ENCODE measurements at regions not wholly inside any gene's neighbourhood (a gene's known extent, or its start where the extent isn't known, plus 50 kb on each side); places are given as distances from the start of the nearest gene placed in this dataset.

DNA sequence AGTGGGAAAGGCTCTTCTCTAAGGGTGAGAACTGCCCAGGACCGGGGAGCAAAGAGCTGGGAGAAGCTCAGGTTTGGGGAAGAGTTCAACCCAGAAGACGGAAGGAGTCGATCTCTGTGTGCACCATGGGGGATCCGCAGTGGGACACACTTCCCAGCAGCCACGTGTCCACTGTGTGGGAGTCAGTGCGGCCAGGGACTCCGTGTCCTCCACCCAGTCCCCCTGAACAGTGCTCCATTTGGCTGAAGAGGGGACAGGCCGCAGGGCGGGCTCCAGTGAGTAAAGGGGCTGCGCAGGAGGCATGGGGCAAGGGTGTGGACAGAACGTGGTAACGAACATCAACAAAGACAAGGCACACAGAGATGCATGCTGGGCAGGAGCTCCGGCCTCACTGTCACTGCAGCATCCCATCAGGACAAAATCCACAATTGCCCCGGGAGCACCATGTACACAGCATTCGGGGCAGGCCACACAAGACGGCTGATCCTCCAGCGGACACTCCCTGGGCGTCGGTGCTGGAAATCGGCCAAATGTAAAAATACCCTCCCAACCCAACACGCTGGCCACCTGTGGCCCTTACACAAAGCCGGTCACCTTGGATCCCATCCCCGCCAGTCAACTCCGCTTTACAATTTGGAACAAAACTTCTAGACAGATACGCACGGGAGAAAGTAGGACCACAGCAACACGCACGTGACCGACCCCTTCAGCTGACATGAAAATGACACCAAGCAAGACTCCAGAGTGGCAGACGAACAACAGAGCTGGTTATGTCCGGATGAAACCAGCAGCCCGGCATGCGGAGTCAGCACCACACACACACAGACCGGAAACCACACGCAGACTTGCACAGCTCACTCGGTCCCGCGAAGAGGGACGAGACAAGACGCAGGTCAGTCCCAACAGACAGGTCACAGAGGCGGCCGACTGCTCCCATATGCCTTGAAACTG, 366.8 kb downstream of the SHANK2 start:
- DNase-seq (ENCODE audit: low spot score): no peak
- ATAC-seq: no peak
- Histone ChIP-seq H4K20me1 (ENCODE audit: insufficient read depth, low read length) (peaks cover 10% of the 10 kb centered on the region; the same call in 1 of the 2 replicates), H3K9ac (ENCODE audit: insufficient read depth, low read depth, low read length) (no peak overlapping the region), H3K79me2 (ENCODE audit: insufficient read depth, low read length) (no peaks in the 10 kb centered on the region), H3K36me3 (replicated peaks in 1 of 2; ENCODE audit: control insufficient read depth in 1 of 2, insufficient read depth in 2 of 2, low read length in 2 of 2) (peaks cover 14 to 30% of the 10 kb centered on the region in 2 experiments), H3K4me1 (ENCODE audit: insufficient read depth, low read length) (peaks cover 14% of the 10 kb centered on the region), H3K4me2 (ENCODE audit: low read depth, low read length) (no peak overlapping the region), H3K27me3 (ENCODE audit: control insufficient read depth in 1 of 2, insufficient read depth in 2 of 2, low read length in 2 of 2) (no peaks in the 10 kb centered on the region), H3K4me3 (replicated peaks in 1 of 3; ENCODE audit: insufficient read depth in 1 of 3, low read depth in 2 of 3, low read length in 3 of 3) (no peak overlapping the region), H3K27ac (ENCODE audit: extremely low read length, insufficient read depth, low read length) (no peak overlapping the region), H3K9me3 (ENCODE audit: low read length) (no peaks in the 10 kb centered on the region), H2AFZ (ENCODE audit: low read length) (no peak overlapping the region)
- 95% methylated on average over 40 of the region's 42 CpGs for WGBS (ENCODE audit: low lambda C conversion rate)
- in situ Hi-C loops (cut with HindIII; ENCODE audit: extremely low pct_ligation_motif_present, low pct_unique_long_range_greater_than_20kb) (no loop called here), intact Hi-C loops (cut with micrococcal nuclease; ENCODE audit: unreplicated experiment) (no loop called here)
- FAIRE-seq: no peak
- ChIA-PET CTCF (ENCODE audit: low intra/inter-chr PET ratio, low total read pairs) (no interaction called here), POLR2A (no interaction called here)
- TF ChIP-seq, protein P1, sequence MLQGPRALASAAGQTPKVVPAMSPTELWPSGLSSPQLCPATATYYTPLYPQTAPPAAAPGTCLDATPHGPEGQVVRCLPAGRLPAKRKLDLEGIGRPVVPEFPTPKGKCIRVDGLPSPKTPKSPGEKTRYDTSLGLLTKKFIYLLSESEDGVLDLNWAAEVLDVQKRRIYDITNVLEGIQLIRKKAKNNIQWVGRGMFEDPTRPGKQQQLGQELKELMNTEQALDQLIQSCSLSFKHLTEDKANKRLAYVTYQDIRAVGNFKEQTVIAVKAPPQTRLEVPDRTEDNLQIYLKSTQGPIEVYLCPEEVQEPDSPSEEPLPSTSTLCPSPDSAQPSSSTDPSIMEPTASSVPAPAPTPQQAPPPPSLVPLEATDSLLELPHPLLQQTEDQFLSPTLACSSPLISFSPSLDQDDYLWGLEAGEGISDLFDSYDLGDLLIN (CRISPR knock-in tag; IDR thresholded peaks at IDR 0.05; ENCODE audit: borderline replicate concordance): no peak
- no peak for TF ChIP-seq XRCC5 (optimal IDR thresholded peaks at IDR 0.05; ENCODE audit: low read length)
- no peak for TF ChIP-seq MZF1 (CRISPR knock-in tag; IDR thresholded peaks at IDR 0.05; ENCODE audit: borderline replicate concordance)
- no peak for TF ChIP-seq NCOA2 (CRISPR knock-in tag; IDR thresholded peaks at IDR 0.05)
- TF ChIP-seq, protein P2, sequence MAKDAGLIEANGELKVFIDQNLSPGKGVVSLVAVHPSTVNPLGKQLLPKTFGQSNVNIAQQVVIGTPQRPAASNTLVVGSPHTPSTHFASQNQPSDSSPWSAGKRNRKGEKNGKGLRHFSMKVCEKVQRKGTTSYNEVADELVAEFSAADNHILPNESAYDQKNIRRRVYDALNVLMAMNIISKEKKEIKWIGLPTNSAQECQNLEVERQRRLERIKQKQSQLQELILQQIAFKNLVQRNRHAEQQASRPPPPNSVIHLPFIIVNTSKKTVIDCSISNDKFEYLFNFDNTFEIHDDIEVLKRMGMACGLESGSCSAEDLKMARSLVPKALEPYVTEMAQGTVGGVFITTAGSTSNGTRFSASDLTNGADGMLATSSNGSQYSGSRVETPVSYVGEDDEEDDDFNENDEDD (CRISPR knock-in tag; IDR thresholded peaks at IDR 0.05; ENCODE audit: borderline replicate concordance): no peak
- no peak for TF ChIP-seq ZNF878 (CRISPR knock-in tag; IDR thresholded peaks at IDR 0.05)
- TF ChIP-seq PHB2 (IDR thresholded peaks at IDR 0.05; ENCODE audit: partially characterized antibody): no peak
- TF ChIP-seq, protein P3, sequence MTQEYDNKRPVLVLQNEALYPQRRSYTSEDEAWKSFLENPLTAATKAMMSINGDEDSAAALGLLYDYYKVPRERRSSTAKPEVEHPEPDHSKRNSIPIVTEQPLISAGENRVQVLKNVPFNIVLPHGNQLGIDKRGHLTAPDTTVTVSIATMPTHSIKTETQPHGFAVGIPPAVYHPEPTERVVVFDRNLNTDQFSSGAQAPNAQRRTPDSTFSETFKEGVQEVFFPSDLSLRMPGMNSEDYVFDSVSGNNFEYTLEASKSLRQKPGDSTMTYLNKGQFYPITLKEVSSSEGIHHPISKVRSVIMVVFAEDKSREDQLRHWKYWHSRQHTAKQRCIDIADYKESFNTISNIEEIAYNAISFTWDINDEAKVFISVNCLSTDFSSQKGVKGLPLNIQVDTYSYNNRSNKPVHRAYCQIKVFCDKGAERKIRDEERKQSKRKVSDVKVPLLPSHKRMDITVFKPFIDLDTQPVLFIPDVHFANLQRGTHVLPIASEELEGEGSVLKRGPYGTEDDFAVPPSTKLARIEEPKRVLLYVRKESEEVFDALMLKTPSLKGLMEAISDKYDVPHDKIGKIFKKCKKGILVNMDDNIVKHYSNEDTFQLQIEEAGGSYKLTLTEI (CRISPR knock-in tag; conservative IDR thresholded peaks at IDR 0.05): no peak
- no peak for TF ChIP-seq THAP11 (CRISPR knock-in tag; IDR thresholded peaks at IDR 0.05)
- BruUV-seq (replicated peaks): no TSS peak
